ENCODE measurements at regions not wholly inside any gene's neighbourhood (a gene's known extent, or its start where the extent isn't known, plus 50 kb on each side); places are given as distances from the start of the nearest gene placed in this dataset.
"Not testable (repeated sequence)": the region's sequence is repeated elsewhere in the genome, so short reads cannot be mapped to it uniquely, and the experiment has no call there.

DNA sequence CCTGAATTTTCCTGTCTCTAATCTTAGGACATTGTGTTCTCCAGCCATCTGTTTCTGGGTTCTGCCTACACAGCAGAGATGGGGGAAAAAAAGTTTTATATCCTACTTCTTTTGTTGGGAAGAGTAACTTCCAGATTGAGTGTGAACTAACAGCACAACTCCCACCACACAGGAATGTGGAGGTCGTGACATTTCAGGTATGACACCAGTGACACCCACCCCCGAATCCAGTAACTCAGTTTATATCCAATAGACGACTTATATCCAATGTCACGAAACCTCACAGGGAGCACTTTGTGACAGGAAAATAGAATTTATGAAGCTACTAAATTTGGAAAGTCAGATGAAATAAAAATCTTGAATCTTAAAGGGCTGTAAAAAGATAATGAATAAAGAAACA, 211.9 kb upstream of the GRM3 start:
- no peak for DNase-seq (ENCODE audit: low spot score in 2 of 2)
- TF ChIP-seq, protein P1, sequence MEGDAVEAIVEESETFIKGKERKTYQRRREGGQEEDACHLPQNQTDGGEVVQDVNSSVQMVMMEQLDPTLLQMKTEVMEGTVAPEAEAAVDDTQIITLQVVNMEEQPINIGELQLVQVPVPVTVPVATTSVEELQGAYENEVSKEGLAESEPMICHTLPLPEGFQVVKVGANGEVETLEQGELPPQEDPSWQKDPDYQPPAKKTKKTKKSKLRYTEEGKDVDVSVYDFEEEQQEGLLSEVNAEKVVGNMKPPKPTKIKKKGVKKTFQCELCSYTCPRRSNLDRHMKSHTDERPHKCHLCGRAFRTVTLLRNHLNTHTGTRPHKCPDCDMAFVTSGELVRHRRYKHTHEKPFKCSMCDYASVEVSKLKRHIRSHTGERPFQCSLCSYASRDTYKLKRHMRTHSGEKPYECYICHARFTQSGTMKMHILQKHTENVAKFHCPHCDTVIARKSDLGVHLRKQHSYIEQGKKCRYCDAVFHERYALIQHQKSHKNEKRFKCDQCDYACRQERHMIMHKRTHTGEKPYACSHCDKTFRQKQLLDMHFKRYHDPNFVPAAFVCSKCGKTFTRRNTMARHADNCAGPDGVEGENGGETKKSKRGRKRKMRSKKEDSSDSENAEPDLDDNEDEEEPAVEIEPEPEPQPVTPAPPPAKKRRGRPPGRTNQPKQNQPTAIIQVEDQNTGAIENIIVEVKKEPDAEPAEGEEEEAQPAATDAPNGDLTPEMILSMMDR (IDR thresholded peaks at IDR 0.05) = no peak
- TF ChIP-seq POLR2A (IDR thresholded peaks at IDR 0.05) = no peak
- WGBS, 2 donors = 70% methylated on average over 4 of the region's 4 CpGs
- intact Hi-C loops (cut with DNase I; ENCODE audit: low total_unique reads) = no loop called here
- no peak overlapping the region for H3K4me3 ChIP-seq (ENCODE audit: low read depth, poor library complexity, severe bottlenecking)

DNA sequence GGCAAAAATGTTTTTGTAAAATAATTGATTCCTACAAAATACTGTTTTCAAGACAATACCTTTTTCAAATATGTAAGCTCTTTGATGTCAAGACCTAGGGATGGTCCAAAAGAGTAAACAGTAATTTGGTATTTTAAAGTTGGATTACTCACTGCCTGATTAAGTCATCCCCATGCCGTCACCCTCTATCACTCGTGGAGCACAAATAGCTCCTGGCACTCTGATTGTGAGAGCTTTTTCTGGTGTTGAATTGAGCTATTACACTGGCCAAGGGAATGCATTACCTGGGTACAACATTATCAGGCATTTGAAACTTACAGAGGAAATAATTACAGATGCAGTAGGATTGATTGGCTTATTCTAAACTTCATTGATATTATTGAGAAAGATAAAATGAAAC, 231.9 kb upstream of the GRM3 start:
- intact Hi-C loops (cut with DNase I; ENCODE audit: low total_unique reads) = no loop called here
- no peak overlapping the region for H3K4me3 ChIP-seq (ENCODE audit: low read depth, poor library complexity, severe bottlenecking)
- no peak for TF ChIP-seq POLR2A (IDR thresholded peaks at IDR 0.05)
- TF ChIP-seq, protein P1 (IDR thresholded peaks at IDR 0.05) = no peak
- 33% methylated on average over 2 of the region's 2 CpGs for WGBS, 2 donors
- DNase-seq (ENCODE audit: low spot score in 2 of 2) = no peak

- H3K4me3 ChIP-seq (ENCODE audit: low read depth, poor library complexity, severe bottlenecking) = no peak overlapping the region
- intact Hi-C loops (cut with DNase I; ENCODE audit: low total_unique reads) = no loop called here
- no peak for TF ChIP-seq POLR2A (IDR thresholded peaks at IDR 0.05)
- TF ChIP-seq, protein P1 (IDR thresholded peaks at IDR 0.05) = no peak
- DNase-seq (ENCODE audit: low spot score in 2 of 2) = no peak
- WGBS, 2 donors = 52 to 60% methylated on average over 7 of the region's 7 CpGs
Measured at GRCh38 chr7:86407291-86407690, 236.4 kb upstream of the GRM3 start.

- no peak overlapping the region for H3K4me3 ChIP-seq (ENCODE audit: low read depth, poor library complexity, severe bottlenecking)
- DNase-seq (ENCODE audit: low spot score in 2 of 2) = no peak
- TF ChIP-seq, protein P1 (IDR thresholded peaks at IDR 0.05) = no peak
- TF ChIP-seq POLR2A (IDR thresholded peaks at IDR 0.05) = no peak
- intact Hi-C loops (cut with DNase I; ENCODE audit: low total_unique reads) = no loop called here
- 68 to 83% methylated on average over 6 of the region's 6 CpGs for WGBS, 2 donors
Measured at GRCh38 chr7:86391813-86392212, 251.9 kb upstream of the GRM3 start.

GRCh38 chr7:86375602-86376001, 268.1 kb upstream of the GRM3 start:
- WGBS, 2 donors = 84 to 94% methylated on average over 10 of the region's 10 CpGs
- intact Hi-C loops (cut with DNase I; ENCODE audit: low total_unique reads); H3K4me3 ChIP-seq (ENCODE audit: low read depth, poor library complexity, severe bottlenecking); DNase-seq (ENCODE audit: low spot score in 2 of 2): not testable (repeated sequence)

- WGBS, 2 donors = 68 to 74% methylated on average over 3 of the region's 3 CpGs
- TF ChIP-seq, protein P1 (IDR thresholded peaks at IDR 0.05) = no peak
- TF ChIP-seq POLR2A (IDR thresholded peaks at IDR 0.05) = no peak
- intact Hi-C loops (cut with DNase I; ENCODE audit: low total_unique reads) = no loop called here
- no peak overlapping the region for H3K4me3 ChIP-seq (ENCODE audit: low read depth, poor library complexity, severe bottlenecking)
- DNase-seq (ENCODE audit: low spot score in 2 of 2) = no peak
Measured at GRCh38 chr7:86372262-86372661, 271.4 kb upstream of the GRM3 start.

Data from lower leg skin (tissue), 4 donors.